Esophagus squamous epithelium (tissue), 5 donors: ENCODE measurements at regions not wholly inside any gene's neighbourhood (a gene's known extent, or its start where the extent isn't known, plus 50 kb on each side); places are given as distances from the start of the nearest gene placed in this dataset.
A peak's percentile ranks its signal among the peaks of the same experiment; 100 is the strongest.
"Not testable (repeated sequence)": the region's sequence is repeated elsewhere in the genome, so short reads cannot be mapped to it uniquely, and the experiment has no call there.

Experiments
- DNase-seq: peaks from one replicate; lab custom pipeline; 2025; lab: John Stamatoyannopoulos, UW
- H3K27ac ChIP-seq, 4 donors: fragments of 200-600 bp; sonication (generic); one replicate each; pipeline ENCODE4 v1.5.1; 2016 to 2019; ENCODE audit warnings: mild to moderate bottlenecking in 1 of 4
- H3K27me3 ChIP-seq, 4 donors: fragments of 200-600 bp; sonication (generic); 1 replicate in 3 of 4; 2 replicates in 1 of 4; pipeline versions ENCODE4 v1.5.1 to v1.6.0; 2017 to 2021; ENCODE audit warnings: antibody characterized with exemption in 1 of 4
- H3K36me3 ChIP-seq, 3 donors: fragments of 200-600 bp; sonication (generic); one replicate each; pipeline ENCODE4 v1.5.1; 2016 to 2019
- H3K4me1 ChIP-seq, 3 donors: fragments of 200-600 bp; sonication (generic); one replicate each; pipeline ENCODE4 v1.5.1; 2017 to 2019
- H3K4me3 ChIP-seq, 4 donors: fragments of 200-600 bp; sonication (generic); 1 replicate in 3 of 4; 2 replicates in 1 of 4; pipeline ENCODE4 v1.5.1; 2016 to 2019; ENCODE audit warnings: mild to moderate bottlenecking in 2 of 4, moderate library complexity in 1 of 4
- H3K9me3 ChIP-seq, 3 donors: fragments of 200-600 bp; sonication (generic); one replicate each; pipeline ENCODE4 v1.5.1; 2016 to 2019
- POLR2A ChIP-seq, 4 donors: fragments of 450-650 bp; IDR thresholded peaks; one replicate each; pipeline ENCODE4 v1.6.1; 2017; ENCODE audit warnings: antibody characterized with exemption in 4 of 4, mild to moderate bottlenecking in 4 of 4, moderate library complexity in 3 of 4
- WGBS, 2 donors: methylation state at CpG; one replicate each; pipeline ENCODE4 v1.1.5; 2018; 5-methylcytosine and 5-hydroxymethylcytosine counted together
- intact Hi-C: fragments of 100-400 bp; cut with DNase I; formaldehyde crosslinking; loops from one replicate; pipeline ENCODE4 v1.15.0; 2022
- TF ChIP-seq, protein P1 (sequence below), 6 experiments: fragments of 450-650 bp in 4 of 6; fragments of 200-600 bp in 2 of 6; sonication (generic) in 2 of 6; IDR thresholded peaks; one replicate each; pipeline ENCODE4 v1.5.1; 2016 to 2019; ENCODE audit warnings: antibody characterized with exemption in 6 of 6, mild to moderate bottlenecking in 4 of 6, moderate library complexity in 4 of 6
- donor health status: DM: yes; HTN: yes; CAD: no.

GRCh38 chr12:91877022-91877421 lies 268.6 kb downstream of the BTG1 start:
- TF ChIP-seq POLR2A (IDR thresholded peaks at IDR 0.05): peak in 1 of 4 donors; percentile 75
- TF ChIP-seq, protein P1, sequence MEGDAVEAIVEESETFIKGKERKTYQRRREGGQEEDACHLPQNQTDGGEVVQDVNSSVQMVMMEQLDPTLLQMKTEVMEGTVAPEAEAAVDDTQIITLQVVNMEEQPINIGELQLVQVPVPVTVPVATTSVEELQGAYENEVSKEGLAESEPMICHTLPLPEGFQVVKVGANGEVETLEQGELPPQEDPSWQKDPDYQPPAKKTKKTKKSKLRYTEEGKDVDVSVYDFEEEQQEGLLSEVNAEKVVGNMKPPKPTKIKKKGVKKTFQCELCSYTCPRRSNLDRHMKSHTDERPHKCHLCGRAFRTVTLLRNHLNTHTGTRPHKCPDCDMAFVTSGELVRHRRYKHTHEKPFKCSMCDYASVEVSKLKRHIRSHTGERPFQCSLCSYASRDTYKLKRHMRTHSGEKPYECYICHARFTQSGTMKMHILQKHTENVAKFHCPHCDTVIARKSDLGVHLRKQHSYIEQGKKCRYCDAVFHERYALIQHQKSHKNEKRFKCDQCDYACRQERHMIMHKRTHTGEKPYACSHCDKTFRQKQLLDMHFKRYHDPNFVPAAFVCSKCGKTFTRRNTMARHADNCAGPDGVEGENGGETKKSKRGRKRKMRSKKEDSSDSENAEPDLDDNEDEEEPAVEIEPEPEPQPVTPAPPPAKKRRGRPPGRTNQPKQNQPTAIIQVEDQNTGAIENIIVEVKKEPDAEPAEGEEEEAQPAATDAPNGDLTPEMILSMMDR (IDR thresholded peaks at IDR 0.05): no peak
- H3K27me3 ChIP-seq: no peaks in the 10 kb centered on the region
- DNase-seq: peak; percentile 9
- intact Hi-C loops: no loop called here
- no peaks in the 10 kb centered on the region for H3K4me1 ChIP-seq
- no peaks in the 10 kb centered on the region for H3K9me3 ChIP-seq
- 32 to 58% methylated on average over 3 of the region's 3 CpGs for WGBS, 2 donors
- H3K4me3 ChIP-seq: no peak overlapping the region
- no peaks in the 10 kb centered on the region for H3K36me3 ChIP-seq
- peak overlapping the region; percentile 25 to 72 (median 52) for H3K27ac ChIP-seq

DNA sequence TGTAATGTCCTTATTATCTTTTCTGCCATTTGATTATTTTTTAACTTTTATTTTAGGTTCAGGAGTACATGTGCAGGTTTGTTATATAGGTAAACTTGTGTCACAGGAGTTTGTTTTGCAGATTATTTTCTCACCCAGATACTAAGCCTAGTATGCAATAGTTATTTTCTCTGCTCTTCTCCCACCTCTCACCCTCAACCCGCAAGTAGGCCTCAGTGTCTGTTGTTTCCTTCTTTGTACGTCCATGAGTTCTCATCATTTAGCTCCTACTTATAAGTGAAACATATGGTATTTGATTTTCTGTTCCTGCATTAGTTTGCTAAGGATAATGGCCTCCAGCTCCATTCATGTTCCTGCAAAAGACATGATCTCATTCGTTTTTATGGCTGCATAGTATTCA lies 270.0 kb downstream of the BTG1 start:
- DNase-seq, H3K4me1 ChIP-seq, H3K27ac ChIP-seq, H3K4me3 ChIP-seq, intact Hi-C loops, H3K36me3 ChIP-seq, H3K27me3 ChIP-seq, H3K9me3 ChIP-seq: not testable (repeated sequence)
- WGBS, 2 donors: 75 to 89% methylated on average over 3 of the region's 3 CpGs

GRCh38 chr12:91874086-91874865 lies 271.4 kb downstream of the BTG1 start:
- no peak overlapping the region for H3K4me3 ChIP-seq
- TF ChIP-seq POLR2A (IDR thresholded peaks at IDR 0.05): no peak
- TF ChIP-seq, protein P1 (IDR thresholded peaks at IDR 0.05): no peak
- no peaks in the 10 kb centered on the region for H3K9me3 ChIP-seq
- DNase-seq: no peak
- 95 to 100% methylated on average over 2 of the region's 2 CpGs for WGBS, 2 donors
- H3K36me3 ChIP-seq: no peaks in the 10 kb centered on the region
- no peak overlapping the region for H3K27ac ChIP-seq
- peaks cover 0 to 12% (median 0%) of the 10 kb centered on the region in 3 donors for H3K4me1 ChIP-seq
- no peaks in the 10 kb centered on the region for H3K27me3 ChIP-seq
- intact Hi-C loops: no loop called here

- TF ChIP-seq, protein P1 (IDR thresholded peaks at IDR 0.05): no peak
- TF ChIP-seq POLR2A (IDR thresholded peaks at IDR 0.05): no peak
- peaks cover 0 to 12% (median 0%) of the 10 kb centered on the region in 3 donors for H3K4me1 ChIP-seq
- intact Hi-C loops: no loop called here
- H3K27me3 ChIP-seq: no peaks in the 10 kb centered on the region
- no peak overlapping the region for H3K27ac ChIP-seq
- 67 to 77% methylated on average over 1 of the region's 1 CpG for WGBS, 2 donors
- DNase-seq: no peak
- no peaks in the 10 kb centered on the region for H3K9me3 ChIP-seq
- H3K4me3 ChIP-seq: no peak overlapping the region
- no peaks in the 10 kb centered on the region for H3K36me3 ChIP-seq
These were observed 273.9 kb downstream of the BTG1 start for GRCh38 chr12:91871751-91872150.

DNA sequence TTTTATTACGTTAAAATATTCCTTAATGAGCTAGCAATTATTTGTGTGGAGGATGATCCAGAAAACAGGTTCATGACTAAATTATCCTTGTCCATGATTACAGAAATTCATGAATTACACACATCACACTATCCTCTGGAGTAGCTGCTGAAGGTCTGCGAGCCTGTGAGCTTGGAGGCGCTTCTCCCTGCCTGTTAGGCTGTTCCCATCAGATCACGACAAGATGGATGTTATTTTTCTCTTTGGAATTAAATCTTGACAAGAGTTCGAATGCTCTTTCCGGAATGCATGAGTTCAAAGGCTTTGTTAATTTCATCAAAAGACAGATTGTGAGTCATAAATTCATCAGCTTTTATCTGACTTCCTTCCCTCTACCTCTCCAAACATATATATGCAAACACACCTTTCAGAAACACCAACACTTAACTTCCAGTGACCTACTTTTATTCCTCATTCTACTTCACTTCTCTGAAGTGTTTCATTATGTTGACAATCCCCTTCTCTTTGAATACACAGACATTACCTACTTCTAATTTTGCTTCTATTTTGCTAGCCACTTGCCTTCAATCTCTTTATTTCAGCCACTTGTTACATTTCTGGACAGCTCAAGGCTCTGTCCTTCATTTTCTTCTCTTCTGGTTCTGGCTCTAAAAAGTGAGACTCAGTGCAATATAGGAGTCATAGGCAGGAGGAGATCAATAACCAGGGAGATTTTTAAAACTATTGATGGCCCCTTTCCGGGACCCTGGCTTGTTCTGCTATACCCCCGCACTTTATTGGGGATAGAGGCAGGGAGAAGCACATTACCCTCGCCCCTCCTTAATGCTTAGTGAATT lies 274.6 kb downstream of the BTG1 start:
- Histone ChIP-seq H3K27ac (no peak overlapping the region), H3K4me3 (no peak overlapping the region), H3K36me3 (no peaks in the 10 kb centered on the region), H3K9me3 (no peaks in the 10 kb centered on the region), H3K27me3 (no peaks in the 10 kb centered on the region), H3K4me1 (peaks cover 0 to 12% (median 0%) of the 10 kb centered on the region in 3 donors)
- DNase-seq: no peak
- whole genome bisulfite sequencing, 2 donors: 58 to 71% methylated on average over 9 of the region's 9 CpGs
- intact Hi-C loops: no loop called here
- TF ChIP-seq, protein P1 (IDR thresholded peaks at IDR 0.05): no peak
- no peak for TF ChIP-seq POLR2A (IDR thresholded peaks at IDR 0.05)
